ENCODE measurements at regions not wholly inside any gene's neighbourhood (a gene's known extent, or its start where the extent isn't known, plus 50 kb on each side); places are given as distances from the start of the nearest gene placed in this dataset.

DNA sequence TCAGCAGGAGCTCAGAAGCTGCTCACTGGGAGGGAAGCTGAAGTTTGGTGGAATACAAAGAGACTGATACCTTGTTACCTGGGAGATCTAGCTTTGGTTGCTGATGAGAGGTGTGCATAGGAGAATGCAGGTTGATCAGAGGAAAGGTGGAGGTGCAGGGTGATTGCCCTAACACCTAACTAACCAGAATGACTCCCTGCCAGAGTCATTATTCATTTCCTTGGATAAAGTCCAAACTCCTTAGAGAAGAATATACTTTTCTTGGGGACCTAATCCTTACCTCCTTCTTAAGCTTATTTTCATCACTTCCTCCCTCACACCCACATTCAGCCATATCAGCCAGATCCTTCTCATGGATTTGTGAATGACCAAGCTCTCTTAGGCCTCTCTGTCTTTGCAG lies 814.2 kb upstream of the TENM4 start:
- Histone ChIP-seq H3K27ac (no peak overlapping the region), H3K27me3 (replicated peaks) (no peaks in the 10 kb centered on the region), H3K36me3 (replicated peaks) (no peaks in the 10 kb centered on the region), H3K4me3 (ENCODE audit: low read depth, low read length) (no peak overlapping the region)
- TF ChIP-seq, protein P1, sequence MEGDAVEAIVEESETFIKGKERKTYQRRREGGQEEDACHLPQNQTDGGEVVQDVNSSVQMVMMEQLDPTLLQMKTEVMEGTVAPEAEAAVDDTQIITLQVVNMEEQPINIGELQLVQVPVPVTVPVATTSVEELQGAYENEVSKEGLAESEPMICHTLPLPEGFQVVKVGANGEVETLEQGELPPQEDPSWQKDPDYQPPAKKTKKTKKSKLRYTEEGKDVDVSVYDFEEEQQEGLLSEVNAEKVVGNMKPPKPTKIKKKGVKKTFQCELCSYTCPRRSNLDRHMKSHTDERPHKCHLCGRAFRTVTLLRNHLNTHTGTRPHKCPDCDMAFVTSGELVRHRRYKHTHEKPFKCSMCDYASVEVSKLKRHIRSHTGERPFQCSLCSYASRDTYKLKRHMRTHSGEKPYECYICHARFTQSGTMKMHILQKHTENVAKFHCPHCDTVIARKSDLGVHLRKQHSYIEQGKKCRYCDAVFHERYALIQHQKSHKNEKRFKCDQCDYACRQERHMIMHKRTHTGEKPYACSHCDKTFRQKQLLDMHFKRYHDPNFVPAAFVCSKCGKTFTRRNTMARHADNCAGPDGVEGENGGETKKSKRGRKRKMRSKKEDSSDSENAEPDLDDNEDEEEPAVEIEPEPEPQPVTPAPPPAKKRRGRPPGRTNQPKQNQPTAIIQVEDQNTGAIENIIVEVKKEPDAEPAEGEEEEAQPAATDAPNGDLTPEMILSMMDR (IDR thresholded peaks at IDR 0.05; ENCODE audit: low read depth, low read length, missing control alignments), result no peak
- no peak for DNase-seq
- in situ Hi-C loops (cut with HindIII; ENCODE audit: low pct_ligation_motif_present, low sequenced_read_pairs), result no loop called here

DNA sequence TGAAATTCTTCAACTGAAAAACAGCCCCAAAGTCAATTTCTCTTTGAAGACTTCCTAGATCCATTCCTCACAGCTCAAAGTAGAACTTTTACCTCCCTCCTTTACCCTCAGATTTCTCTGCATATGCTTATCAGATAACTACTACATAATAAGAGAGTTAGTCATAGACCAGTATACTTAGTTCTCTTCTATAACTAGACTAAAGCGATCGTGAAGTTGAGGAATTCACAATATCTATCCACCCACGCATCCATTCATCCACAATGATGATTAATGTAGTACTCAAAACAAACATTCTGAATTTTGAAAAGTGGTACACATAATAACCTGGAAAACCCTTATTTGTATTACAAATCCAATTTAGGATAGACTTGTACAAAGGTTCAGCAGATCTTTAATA lies 800.9 kb upstream of the TENM4 start:
- TF ChIP-seq, protein P1 (IDR thresholded peaks at IDR 0.05; ENCODE audit: low read depth, low read length, missing control alignments), result no peak
- no peak overlapping the region for H3K4me3 ChIP-seq (ENCODE audit: low read depth, low read length)
- in situ Hi-C loops (cut with HindIII; ENCODE audit: low pct_ligation_motif_present, low sequenced_read_pairs), result no loop called here
- no peak overlapping the region for H3K27ac ChIP-seq
- no peaks in the 10 kb centered on the region for H3K36me3 ChIP-seq (replicated peaks)
- H3K27me3 ChIP-seq (replicated peaks), result no peaks in the 10 kb centered on the region
- peak; percentile 83 for DNase-seq

DNA sequence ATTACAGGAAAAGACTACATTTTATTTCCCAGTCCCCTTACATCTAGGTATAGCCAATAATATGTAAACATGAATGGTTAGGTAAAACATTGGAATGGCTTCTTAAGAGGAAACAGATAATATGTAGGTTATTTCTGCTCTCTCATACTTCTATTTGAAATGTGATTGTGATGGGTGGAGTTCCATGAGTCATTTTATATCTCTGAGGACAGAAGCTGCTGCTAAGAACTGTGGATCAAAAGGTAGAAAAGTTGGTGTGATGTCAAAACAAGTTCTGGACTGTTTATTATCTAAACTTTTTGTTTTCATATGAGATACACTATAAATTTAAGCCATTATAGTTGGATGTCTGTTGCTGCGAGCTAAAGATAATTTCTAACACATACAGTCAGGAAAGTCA lies 799.4 kb upstream of the TENM4 start:
- TF ChIP-seq, protein P1 (IDR thresholded peaks at IDR 0.05; ENCODE audit: low read depth, low read length, missing control alignments), result no peak
- no peak for DNase-seq
- H3K27ac ChIP-seq, result no peak overlapping the region
- H3K27me3 ChIP-seq (replicated peaks), result no peaks in the 10 kb centered on the region
- in situ Hi-C loops (cut with HindIII; ENCODE audit: low pct_ligation_motif_present, low sequenced_read_pairs), result no loop called here
- H3K36me3 ChIP-seq (replicated peaks), result no peaks in the 10 kb centered on the region
- H3K4me3 ChIP-seq (ENCODE audit: low read depth, low read length), result no peak overlapping the region

DNA sequence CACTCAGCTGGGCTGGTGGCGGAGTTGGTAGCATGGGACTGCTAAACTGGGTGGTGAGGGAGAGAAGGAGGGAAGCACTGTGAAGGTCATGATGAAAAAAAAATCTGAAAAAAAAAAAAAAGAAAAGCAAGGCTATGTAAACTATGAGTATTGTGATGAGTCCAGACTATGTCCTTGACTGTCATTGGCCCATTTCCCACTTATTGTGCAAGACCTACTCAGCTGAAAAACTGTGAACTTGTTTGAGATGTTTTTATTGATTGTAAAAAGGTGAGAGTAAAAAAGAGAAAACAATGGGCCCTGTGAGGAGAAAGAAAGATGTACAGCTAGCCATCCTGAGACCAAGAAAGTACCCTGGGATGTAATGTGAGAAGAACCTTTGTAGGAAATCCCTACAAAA lies 798.4 kb upstream of the TENM4 start:
- H3K27me3 ChIP-seq (replicated peaks), result no peaks in the 10 kb centered on the region
- no peaks in the 10 kb centered on the region for H3K36me3 ChIP-seq (replicated peaks)
- DNase-seq, result no peak
- in situ Hi-C loops (cut with HindIII; ENCODE audit: low pct_ligation_motif_present, low sequenced_read_pairs), result no loop called here
- TF ChIP-seq, protein P1 (IDR thresholded peaks at IDR 0.05; ENCODE audit: low read depth, low read length, missing control alignments), result no peak
- no peak overlapping the region for H3K27ac ChIP-seq
- H3K4me3 ChIP-seq (ENCODE audit: low read depth, low read length), result no peak overlapping the region

DNA sequence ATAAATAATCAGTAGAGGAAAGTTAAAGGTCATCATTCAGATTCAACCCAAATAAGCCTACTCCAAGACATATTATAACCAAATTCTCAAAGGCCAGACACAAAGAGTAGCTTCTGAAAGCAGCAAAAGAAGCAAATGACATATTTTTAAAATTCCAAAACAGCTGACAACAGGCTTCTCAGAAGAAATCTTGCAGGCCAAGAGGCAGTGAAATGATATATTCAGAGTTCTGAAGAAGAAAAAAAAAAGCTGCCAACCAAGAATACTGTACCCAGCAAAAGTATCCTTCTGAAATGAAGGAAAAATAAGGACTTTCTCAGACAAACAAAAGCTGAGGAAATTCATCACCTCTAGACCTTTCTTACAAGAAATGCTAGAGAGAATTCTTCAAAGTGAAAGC lies 787.1 kb upstream of the TENM4 start:
- no peaks in the 10 kb centered on the region for H3K36me3 ChIP-seq (replicated peaks)
- DNase-seq, result no peak
- no peaks in the 10 kb centered on the region for H3K27me3 ChIP-seq (replicated peaks)
- TF ChIP-seq, protein P1 (IDR thresholded peaks at IDR 0.05; ENCODE audit: low read depth, low read length, missing control alignments), result no peak
- no peak overlapping the region for H3K4me3 ChIP-seq (ENCODE audit: low read depth, low read length)
- in situ Hi-C loops (cut with HindIII; ENCODE audit: low pct_ligation_motif_present, low sequenced_read_pairs), result no loop called here
- no peak overlapping the region for H3K27ac ChIP-seq

DNA sequence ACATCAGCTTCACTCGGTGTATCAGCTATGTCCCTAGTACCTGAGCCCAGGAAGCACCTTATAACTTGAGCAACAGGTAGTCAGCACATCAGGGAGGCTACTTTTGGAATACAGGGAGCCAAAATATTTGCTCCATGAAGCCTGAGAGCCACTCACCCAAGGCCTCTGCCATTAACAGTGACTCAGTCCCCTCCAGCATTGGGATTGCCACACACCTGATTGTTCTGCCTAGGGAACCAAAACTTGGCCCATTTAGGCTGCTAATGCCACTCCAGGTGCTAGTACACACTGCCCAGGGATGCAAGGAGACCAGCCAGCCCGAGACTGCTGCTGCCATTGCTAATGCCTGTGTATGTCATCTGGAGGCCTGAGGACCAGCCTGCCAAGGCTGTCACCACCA lies 773.6 kb upstream of the TENM4 start:
- DNase-seq, result no peak
- TF ChIP-seq, protein P1 (IDR thresholded peaks at IDR 0.05; ENCODE audit: low read depth, low read length, missing control alignments), result no peak
- no peaks in the 10 kb centered on the region for H3K27me3 ChIP-seq (replicated peaks)
- in situ Hi-C loops (cut with HindIII; ENCODE audit: low pct_ligation_motif_present, low sequenced_read_pairs), result no loop called here
- no peak overlapping the region for H3K4me3 ChIP-seq (ENCODE audit: low read depth, low read length)
- H3K27ac ChIP-seq, result no peak overlapping the region
- H3K36me3 ChIP-seq (replicated peaks), result no peaks in the 10 kb centered on the region

Measured in brain microvascular endothelial cell (primary cell).